Kidney capillary endothelial cell (primary cell): ENCODE measurements at regions not wholly inside any gene's neighbourhood (a gene's known extent, or its start where the extent isn't known, plus 50 kb on each side); places are given as distances from the start of the nearest gene placed in this dataset.

Source experiments
- DNase-seq: peaks from one replicate; pipeline ENCODE4 v3.0.0-alpha.2; 2018; ENCODE audit warnings: low spot score

DNA sequence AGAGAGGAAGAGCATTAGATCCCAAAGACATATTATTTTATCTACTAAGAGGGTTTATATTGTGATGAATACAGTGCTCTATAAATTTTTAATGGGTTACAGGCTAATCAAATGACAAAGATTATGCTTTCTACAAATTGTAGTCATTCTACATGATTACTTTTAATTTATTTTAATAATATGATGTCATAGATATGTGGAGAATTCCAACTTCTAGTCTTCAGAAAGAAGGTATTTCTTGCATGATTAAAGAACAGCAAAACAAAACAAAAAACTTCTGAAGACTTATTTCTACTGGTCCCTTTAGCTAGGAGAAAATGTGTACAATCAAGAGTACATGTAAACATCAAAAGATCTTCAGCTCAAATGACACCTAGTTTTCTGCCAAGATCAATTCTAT lies 71.5 kb upstream of the FOXG1 start:
- no peak for DNase-seq

DNA sequence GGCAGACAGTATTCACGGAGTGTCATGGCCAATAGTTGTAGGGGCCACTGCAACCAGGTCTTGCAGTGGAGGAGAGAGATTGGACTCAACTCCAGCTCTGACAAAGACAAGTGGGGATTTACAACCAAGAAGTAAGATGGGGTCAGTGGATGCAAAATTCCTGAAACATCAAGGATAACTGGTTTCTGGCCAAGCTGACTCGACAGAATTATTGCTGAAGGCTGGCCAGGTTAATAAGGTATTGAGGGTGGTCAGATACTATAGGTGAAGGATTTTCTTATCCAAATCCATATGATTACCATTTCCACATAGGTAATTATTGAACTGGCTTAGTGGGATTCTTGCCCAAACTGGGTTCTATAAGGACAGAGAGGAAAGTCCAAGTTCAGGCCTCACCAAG lies 64.9 kb upstream of the FOXG1 start:
- DNase-seq: no peak

DNA sequence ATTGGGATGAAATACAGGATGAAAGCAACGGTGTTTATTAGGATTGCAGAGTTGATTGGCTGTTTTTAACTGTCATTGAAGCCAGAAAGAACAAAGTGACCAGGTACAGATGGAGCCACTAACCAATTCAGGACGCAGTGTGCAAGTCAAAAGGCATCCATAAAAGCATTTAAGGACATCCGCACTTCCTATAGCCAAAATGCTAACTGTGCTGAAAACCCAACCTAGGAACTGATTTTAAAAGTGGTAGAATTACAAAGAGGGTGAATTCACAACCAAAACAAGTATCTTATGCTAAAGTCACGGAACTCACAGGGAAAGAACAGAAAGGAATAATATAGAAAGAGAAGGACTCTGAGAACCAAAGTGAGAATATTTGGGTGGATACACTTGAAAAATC lies 63.1 kb upstream of the FOXG1 start:
- no peak for DNase-seq

DNA sequence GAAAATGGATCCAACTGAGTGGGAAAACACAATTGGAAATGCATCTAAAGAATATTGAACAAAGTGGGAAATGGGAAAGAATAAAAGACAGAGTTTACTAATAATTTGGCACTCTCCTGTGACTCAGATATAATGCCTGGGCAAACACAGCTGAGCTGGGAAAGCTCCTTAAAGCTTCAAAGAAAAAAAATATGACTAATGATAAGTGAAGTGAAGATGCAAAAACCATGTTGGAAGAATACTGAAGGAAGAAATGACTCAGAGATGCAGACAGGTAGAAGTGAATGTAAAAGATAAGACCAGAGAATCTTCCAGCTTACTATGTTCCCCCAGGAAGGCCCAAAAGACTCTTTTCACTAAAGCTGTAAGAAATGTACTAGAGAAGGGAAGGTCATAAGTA lies 62.4 kb upstream of the FOXG1 start:
- DNase-seq: no peak

DNA sequence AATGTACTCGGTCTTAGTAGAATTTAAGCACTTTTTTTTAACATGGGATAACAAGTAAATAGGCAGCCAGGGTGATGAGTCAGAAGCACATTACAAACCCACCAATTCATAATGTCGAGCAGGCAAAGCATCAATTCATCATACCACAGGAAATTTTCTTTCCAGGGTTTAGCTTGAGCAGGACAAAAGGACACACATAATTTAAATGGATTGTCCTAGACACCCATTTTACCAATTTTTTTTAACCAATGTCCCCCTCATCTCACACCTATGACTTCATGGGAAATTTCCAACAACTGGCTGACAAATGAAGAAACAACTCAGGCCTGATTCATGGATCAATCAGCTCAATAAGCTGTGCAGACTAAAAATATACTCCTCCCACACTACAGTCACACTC lies 58.8 kb upstream of the FOXG1 start:
- DNase-seq: no peak

DNA sequence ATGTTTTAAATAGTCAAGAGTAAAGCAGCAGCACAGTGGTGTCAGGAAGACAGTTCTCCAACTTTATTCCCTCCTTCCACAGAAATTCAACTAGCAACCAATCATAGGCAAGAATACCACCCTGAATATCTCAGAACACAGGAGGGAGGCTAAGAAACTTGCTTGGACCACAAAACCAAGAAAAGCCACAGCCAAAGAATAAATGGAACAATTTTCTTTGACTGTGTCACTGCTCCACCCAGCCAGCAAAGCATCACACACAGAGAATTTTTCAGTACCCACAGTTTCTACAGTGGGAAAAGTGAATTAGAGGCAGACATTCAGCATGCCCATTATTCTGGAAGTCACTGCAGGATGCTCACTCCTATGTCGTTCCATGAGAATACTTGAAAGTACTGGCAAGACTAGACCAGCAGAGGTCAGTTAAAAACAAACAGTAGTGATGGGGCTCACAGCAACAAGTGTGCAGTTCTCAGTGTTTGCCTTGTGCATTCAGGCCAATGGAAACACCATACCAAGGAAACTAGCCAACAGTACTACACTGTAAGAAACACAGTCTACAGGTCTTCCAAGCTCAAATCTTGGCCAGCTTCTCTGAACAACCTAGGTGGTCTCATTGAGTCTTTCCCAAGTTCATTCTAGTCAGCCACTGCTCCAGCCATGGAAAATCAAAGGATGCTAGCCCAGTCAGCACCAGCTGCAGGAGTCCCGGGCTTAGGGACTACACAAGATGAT lies 56.8 kb upstream of the FOXG1 start:
- no peak for DNase-seq
